GM21619 (cell line): ENCODE measurements at regions not wholly inside any gene's neighbourhood (a gene's known extent, or its start where the extent isn't known, plus 50 kb on each side); places are given as distances from the start of the nearest gene placed in this dataset.
"Not testable (repeated sequence)": the region's sequence is repeated elsewhere in the genome, so short reads cannot be mapped to it uniquely, and the experiment has no call there.

Experiments used
- ATAC-seq: cut with Tn5 transposase; IDR thresholded peaks from one replicate; pipeline ENCODE4 v1.9.1; 2021; ENCODE audit not compliant: unreplicated experiment

GRCh38 chr4:23038626-23039491 lies 346.1 kb downstream of the GBA3 start:
- ATAC-seq: no peak

GRCh38 chr4:23036921-23037495 lies 344.3 kb downstream of the GBA3 start:
- no peak for ATAC-seq

- ATAC-seq: no peak
Observed at GRCh38 chr4:23036503-23036902, 343.8 kb downstream of the GBA3 start.

GRCh38 chr4:23035521-23036056 lies 342.9 kb downstream of the GBA3 start:
- no peak for ATAC-seq

GRCh38 chr4:23034731-23035130 lies 342.0 kb downstream of the GBA3 start:
- no peak for ATAC-seq

GRCh38 chr4:23033796-23034195 lies 341.1 kb downstream of the GBA3 start:
- no peak for ATAC-seq

- ATAC-seq: no peak
Observed at GRCh38 chr4:23028875-23029274, 336.1 kb downstream of the GBA3 start.

GRCh38 chr4:23023666-23024065 lies 330.9 kb downstream of the GBA3 start:
- no peak for ATAC-seq

GRCh38 chr4:23023121-23023520 lies 330.4 kb downstream of the GBA3 start:
- no peak for ATAC-seq

- ATAC-seq: no peak
Observed at GRCh38 chr4:23022032-23022431, 329.3 kb downstream of the GBA3 start.

GRCh38 chr4:23021040-23021439 lies 328.3 kb downstream of the GBA3 start:
- no peak for ATAC-seq

- not testable (repeated sequence) for ATAC-seq
Observed at GRCh38 chr4:23020399-23020798, 327.7 kb downstream of the GBA3 start.

- ATAC-seq: no peak
Observed at GRCh38 chr4:23016981-23017380, 324.2 kb downstream of the GBA3 start.

GRCh38 chr4:23015821-23016220 lies 323.1 kb downstream of the GBA3 start:
- ATAC-seq: no peak

GRCh38 chr4:23009093-23009492 lies 316.4 kb downstream of the GBA3 start:
- no peak for ATAC-seq

- ATAC-seq: no peak
Observed at GRCh38 chr4:23006756-23007155, 314.0 kb downstream of the GBA3 start.

- ATAC-seq: no peak
Observed at GRCh38 chr4:23005691-23006090, 313.0 kb downstream of the GBA3 start.

- ATAC-seq: no peak
Observed at GRCh38 chr4:23001478-23001877, 308.7 kb downstream of the GBA3 start.

GRCh38 chr4:22999419-22999818 lies 306.7 kb downstream of the GBA3 start:
- ATAC-seq: no peak

- ATAC-seq: no peak
Observed at GRCh38 chr4:22997358-22998224, 304.9 kb downstream of the GBA3 start.

GRCh38 chr4:22991576-22991975 lies 298.8 kb downstream of the GBA3 start:
- no peak for ATAC-seq
